Fibroblast of pulmonary artery (primary cell): ENCODE measurements at regions not wholly inside any gene's neighbourhood (a gene's known extent, or its start where the extent isn't known, plus 50 kb on each side); places are given as distances from the start of the nearest gene placed in this dataset.
"Not testable (repeated sequence)": the region's sequence is repeated elsewhere in the genome, so short reads cannot be mapped to it uniquely, and the experiment has no call there.

Experiments used
- DNase-seq: peaks from one replicate; pipeline ENCODE4 v3.0.0-alpha.2; 2010; ENCODE audit warnings: low read depth
- H3K4me3 ChIP-seq: replicated peaks from 2 replicates; pipeline ENCODE4 v1.5.1; 2011; ENCODE audit warnings: low read depth, mild to moderate bottlenecking, control low read depth, low read length, moderate library complexity
- TF ChIP-seq, protein P1 (sequence below): IDR thresholded peaks from 2 replicates; pipeline ENCODE4 v1.5.1; 2011; ENCODE audit warnings: mild to moderate bottlenecking, control low read depth, low read length, inconsistent platforms; ENCODE audit errors: missing control alignments

DNA sequence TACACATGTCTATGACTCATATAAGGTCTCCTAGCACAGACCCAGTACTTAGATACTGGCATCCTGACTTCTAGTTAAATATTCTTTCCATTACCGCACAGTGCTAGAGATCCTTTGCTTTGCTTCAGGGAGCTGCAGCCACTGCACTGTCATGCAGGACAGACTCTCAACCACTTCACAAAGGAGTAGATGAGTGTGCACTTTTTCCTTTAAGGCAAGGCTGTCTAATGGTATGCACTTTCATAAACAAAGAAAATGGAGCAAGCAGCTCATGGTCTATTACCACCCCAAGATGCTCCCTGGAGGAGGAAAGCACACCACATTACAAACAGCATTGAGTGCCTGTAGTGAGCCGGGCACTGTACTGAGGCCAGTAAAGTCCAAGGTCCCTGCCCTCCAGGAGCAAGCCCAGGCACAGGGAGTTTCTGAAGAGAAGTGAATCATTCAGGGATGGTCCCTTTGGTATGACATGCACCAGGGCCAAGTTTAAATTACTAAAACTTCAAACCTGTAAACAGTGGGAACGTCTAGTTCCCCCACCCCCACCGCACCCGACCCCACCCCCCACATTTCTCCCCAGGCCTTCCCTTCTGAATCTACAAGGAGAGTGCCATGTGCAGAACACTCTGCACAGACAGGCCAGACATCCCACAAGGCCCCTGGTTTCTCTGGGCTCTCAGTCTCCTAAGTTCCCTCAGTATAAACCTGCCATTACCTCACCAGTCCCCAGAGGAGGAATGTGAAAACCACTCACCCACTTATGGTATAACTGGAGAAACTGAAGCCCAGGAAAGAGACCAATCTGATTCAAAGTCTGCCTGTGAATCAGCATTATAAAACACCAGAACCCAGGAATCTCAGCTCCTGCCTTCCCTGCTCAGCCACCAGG, 107.8 kb upstream of the BCL6 start:
- no peak for DNase-seq
- H3K4me3 ChIP-seq, result no peak overlapping the region
- TF ChIP-seq, protein P1, sequence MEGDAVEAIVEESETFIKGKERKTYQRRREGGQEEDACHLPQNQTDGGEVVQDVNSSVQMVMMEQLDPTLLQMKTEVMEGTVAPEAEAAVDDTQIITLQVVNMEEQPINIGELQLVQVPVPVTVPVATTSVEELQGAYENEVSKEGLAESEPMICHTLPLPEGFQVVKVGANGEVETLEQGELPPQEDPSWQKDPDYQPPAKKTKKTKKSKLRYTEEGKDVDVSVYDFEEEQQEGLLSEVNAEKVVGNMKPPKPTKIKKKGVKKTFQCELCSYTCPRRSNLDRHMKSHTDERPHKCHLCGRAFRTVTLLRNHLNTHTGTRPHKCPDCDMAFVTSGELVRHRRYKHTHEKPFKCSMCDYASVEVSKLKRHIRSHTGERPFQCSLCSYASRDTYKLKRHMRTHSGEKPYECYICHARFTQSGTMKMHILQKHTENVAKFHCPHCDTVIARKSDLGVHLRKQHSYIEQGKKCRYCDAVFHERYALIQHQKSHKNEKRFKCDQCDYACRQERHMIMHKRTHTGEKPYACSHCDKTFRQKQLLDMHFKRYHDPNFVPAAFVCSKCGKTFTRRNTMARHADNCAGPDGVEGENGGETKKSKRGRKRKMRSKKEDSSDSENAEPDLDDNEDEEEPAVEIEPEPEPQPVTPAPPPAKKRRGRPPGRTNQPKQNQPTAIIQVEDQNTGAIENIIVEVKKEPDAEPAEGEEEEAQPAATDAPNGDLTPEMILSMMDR, result no peak

GRCh38 chr3:187855131-187855530, 109.9 kb upstream of the BCL6 start:
- TF ChIP-seq, protein P1, result no peak
- DNase-seq, result no peak
- H3K4me3 ChIP-seq, result no peak overlapping the region

- TF ChIP-seq, protein P1, result no peak
- no peak for DNase-seq
- no peak overlapping the region for H3K4me3 ChIP-seq
Observed at GRCh38 chr3:187856555-187856954, 111.3 kb upstream of the BCL6 start.

DNA sequence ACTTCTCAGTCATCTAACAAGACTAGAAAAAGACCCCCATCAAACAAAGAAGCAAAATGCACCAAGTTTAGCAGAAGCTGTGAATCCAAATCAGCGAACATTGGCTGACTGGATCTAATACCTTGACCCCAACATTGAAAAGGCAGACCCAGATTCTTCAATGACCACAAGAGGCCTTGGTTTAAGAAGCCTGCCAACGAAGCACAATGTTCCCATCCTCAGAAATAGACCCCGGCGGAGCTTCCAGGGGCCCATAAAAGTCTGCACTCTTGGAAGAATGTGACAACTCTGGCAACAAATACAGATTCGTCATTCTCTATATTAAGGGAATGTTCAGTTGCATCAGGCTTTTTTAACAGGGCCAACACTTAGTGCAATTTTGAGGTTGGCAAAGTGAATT, 112.8 kb upstream of the BCL6 start:
- DNase-seq, result no peak

DNA sequence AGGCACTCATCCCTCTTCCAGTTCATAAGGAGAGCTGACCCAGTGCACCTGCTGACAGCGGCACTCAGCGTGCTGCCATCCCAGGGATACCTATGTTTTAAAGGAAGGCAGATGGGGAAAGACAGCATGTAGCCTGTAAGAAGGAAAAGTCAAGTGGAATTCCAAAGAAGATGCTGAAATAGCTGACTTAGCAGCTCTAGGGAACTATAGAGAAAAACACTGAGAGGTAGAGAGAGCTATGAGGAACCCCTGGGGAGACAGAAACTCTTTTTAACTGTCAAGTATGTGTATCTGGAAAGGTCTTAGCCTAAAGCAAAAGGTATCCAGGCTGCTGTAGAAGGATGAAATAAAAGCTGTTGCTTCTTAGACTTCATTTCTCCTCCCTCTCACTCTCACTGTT, 113.4 kb upstream of the BCL6 start:
- TF ChIP-seq, protein P1, result no peak
- no peak for DNase-seq

More for the DNA sequence above, 112.8 kb upstream of the BCL6 start:
- no peak overlapping the region for H3K4me3 ChIP-seq
- TF ChIP-seq, protein P1, result no peak

DNA sequence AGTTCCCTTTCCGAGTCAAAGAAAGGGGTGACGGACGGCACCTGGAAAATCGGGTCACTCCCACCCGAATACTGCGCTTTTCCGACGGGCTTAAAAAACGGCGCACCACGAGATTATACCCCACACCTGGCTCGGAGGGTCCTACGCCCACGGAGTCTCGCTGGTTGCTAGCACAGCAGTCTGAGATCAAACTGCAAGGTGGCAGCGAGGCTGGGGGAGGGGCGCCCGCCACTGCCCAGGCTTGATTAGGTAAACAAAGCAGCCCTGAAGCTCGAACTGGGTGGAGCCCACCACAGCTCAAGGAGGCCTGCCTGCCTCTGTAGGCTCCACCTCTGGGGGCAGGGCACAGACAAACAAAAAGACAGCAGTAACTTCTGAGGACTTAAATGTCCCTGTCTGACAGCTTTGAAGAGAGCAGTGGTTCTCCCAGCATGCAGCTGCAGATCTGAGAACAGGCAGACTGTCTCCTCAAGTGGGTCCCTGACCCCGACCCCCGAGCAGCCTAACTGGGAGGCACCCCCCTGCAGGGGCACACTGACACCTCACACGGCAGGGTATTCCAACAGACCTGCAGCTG, 117.5 kb upstream of the BCL6 start:
- not testable (repeated sequence) for H3K4me3 ChIP-seq, DNase-seq

More for the DNA sequence above, 113.4 kb upstream of the BCL6 start:
- no peak overlapping the region for H3K4me3 ChIP-seq

DNA sequence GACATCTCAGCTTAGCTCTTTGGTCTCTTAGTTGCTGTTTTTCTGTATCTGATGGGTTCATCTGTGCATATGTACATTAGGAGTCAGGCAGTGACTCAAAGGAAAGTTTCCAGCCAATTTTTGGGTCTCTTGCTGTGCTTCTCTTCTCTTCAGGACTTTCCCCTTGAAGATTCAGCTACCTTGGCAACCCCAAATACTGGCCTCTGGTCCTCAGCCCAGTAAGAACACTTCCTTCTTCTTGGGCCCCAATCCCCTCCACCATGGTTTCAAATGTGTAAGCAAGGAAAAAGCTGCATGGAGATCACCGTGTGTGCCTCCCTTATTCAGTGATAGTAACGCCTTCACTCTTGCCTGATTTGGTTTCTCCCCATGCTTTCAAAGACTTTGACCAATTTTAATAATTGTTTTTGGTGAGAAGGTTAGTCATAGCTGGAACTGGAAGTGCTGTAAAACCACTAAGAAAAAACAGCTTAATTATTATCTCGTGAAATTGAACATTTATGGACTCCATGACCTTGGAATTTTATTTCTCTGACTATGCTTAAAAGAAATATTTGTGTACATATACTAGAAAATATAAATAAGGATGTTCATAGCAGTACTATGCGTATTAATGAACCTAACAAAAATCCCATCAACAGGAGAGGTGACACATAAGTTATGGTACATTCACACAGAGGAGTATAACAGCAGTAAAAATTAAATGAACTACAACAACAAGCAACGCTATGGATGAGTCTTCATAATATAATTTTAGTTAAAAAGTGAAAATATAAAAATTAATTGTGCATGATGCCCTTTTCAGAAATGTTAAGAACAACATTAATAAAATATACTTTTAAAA, 125.3 kb upstream of the BCL6 start:
- no peak for DNase-seq
- H3K4me3 ChIP-seq, result no peak overlapping the region
- TF ChIP-seq, protein P1, result no peak
